ENCODE measurements at regions not wholly inside any gene's neighbourhood (a gene's known extent, or its start where the extent isn't known, plus 50 kb on each side); places are given as distances from the start of the nearest gene placed in this dataset.
"Not testable (repeated sequence)": the region's sequence is repeated elsewhere in the genome, so short reads cannot be mapped to it uniquely, and the experiment has no call there.

- DNase-seq = no peak
These were observed 298.8 kb upstream of the MAP3K7 start for GRCh38 chr6:90885611-90886056.

GRCh38 chr6:90885137-90885536 is 298.3 kb upstream of the MAP3K7 start:
- DNase-seq = not testable (repeated sequence)

GRCh38 chr6:90877616-90878015 is 290.7 kb upstream of the MAP3K7 start:
- DNase-seq = no peak

GRCh38 chr6:90874931-90875330 is 288.1 kb upstream of the MAP3K7 start:
- no peak for DNase-seq

GRCh38 chr6:90872981-90873380 is 286.1 kb upstream of the MAP3K7 start:
- DNase-seq = no peak

GRCh38 chr6:90870561-90870960 is 283.7 kb upstream of the MAP3K7 start:
- no peak for DNase-seq

GRCh38 chr6:90868656-90869055 is 281.8 kb upstream of the MAP3K7 start:
- DNase-seq = no peak

GRCh38 chr6:90868256-90868655 is 281.4 kb upstream of the MAP3K7 start:
- DNase-seq = no peak

- no peak for DNase-seq
These were observed 278.6 kb upstream of the MAP3K7 start for GRCh38 chr6:90865513-90865912.

GRCh38 chr6:90863043-90863442 is 276.2 kb upstream of the MAP3K7 start:
- DNase-seq = no peak

GRCh38 chr6:90860822-90861601 is 274.1 kb upstream of the MAP3K7 start:
- DNase-seq = peak; percentile 3

GRCh38 chr6:90859612-90860011 is 272.7 kb upstream of the MAP3K7 start:
- DNase-seq = peak; percentile 21

- DNase-seq = no peak
These were observed 272.2 kb upstream of the MAP3K7 start for GRCh38 chr6:90859056-90859455.

- no peak for DNase-seq
These were observed 262.8 kb upstream of the MAP3K7 start for GRCh38 chr6:90849686-90850085.

- DNase-seq = no peak
These were observed 260.0 kb upstream of the MAP3K7 start for GRCh38 chr6:90846824-90847223.

GRCh38 chr6:90835596-90836212 is 248.8 kb upstream of the MAP3K7 start:
- peak; percentile 18 for DNase-seq

GRCh38 chr6:90829311-90829710 is 242.4 kb upstream of the MAP3K7 start:
- no peak for DNase-seq

GRCh38 chr6:90820436-90820835 is 233.6 kb upstream of the MAP3K7 start:
- DNase-seq = no peak

- DNase-seq = no peak
These were observed 232.6 kb upstream of the MAP3K7 start for GRCh38 chr6:90819483-90819882.

GRCh38 chr6:90818163-90818562 is 231.3 kb upstream of the MAP3K7 start:
- DNase-seq = no peak

GRCh38 chr6:90816764-90817163 is 229.9 kb upstream of the MAP3K7 start:
- no peak for DNase-seq

GRCh38 chr6:90811596-90812226 is 224.8 kb upstream of the MAP3K7 start:
- DNase-seq = peak; percentile 81

GRCh38 chr6:90809035-90809434 is 222.2 kb upstream of the MAP3K7 start:
- no peak for DNase-seq
